HEK293 (cell line): ENCODE measurements at regions not wholly inside any gene's neighbourhood (a gene's known extent, or its start where the extent isn't known, plus 50 kb on each side); places are given as distances from the start of the nearest gene placed in this dataset.

Experiments
- CTCF ChIA-PET: fragments of 350-600 bp; formaldehyde crosslinking; extraction: SDS; loops from one replicate; lab custom pipeline; 2021; ENCODE audit warnings: antibody characterized with exemption; lab: Yijun Ruan, JAX
- POLR2A ChIA-PET: fragments of 300-600 bp; formaldehyde crosslinking; extraction: SDS; loops from one replicate; lab custom pipeline; 2020; ENCODE audit warnings: antibody characterized with exemption, inconsistent platforms; lab: Yijun Ruan, JAX
- H3K27ac ChIP-seq: fragments of 200-500 bp; sonication (Bioruptor generic); 2 replicates; pipeline ENCODE4 v1.5.1; 2014; ENCODE audit warnings: low read depth, low read length, control low read depth, inconsistent platforms; ENCODE audit errors: extremely low read depth
- H3K36me3 ChIP-seq, 2 experiments: fragments of 200-500 bp in 1 of 2; sonication (Bioruptor generic) in 1 of 2; 1 replicate in 1 of 2; 2 replicates in 1 of 2; pipeline ENCODE4 v1.5.1; 2014 to 2017; ENCODE audit warnings: inconsistent platforms in 2 of 2, low read length in 2 of 2; ENCODE audit not compliant: control insufficient read depth in 2 of 2, insufficient read depth in 1 of 2
- H3K4me1 ChIP-seq: fragments of 200-500 bp; sonication (Bioruptor generic); 2 replicates; pipeline ENCODE4 v1.5.1; 2014; ENCODE audit warnings: mild to moderate bottlenecking, low read length, inconsistent platforms; ENCODE audit not compliant: control insufficient read depth, insufficient read depth
- H3K4me3 ChIP-seq: 2 replicates; pipeline ENCODE4 v1.5.1; 2011; ENCODE audit warnings: low read depth, mild to moderate bottlenecking, control low read depth, low read length, moderate library complexity
- H3K9me3 ChIP-seq: fragments of 200-500 bp; sonication (Bioruptor generic); 2 replicates; pipeline ENCODE4 v1.5.1; 2014; ENCODE audit warnings: low read depth, low read length, inconsistent platforms; ENCODE audit not compliant: control insufficient read depth, insufficient read depth
- GLIS2 ChIP-seq: fragments of 450-650 bp; formaldehyde crosslinking; IDR thresholded peaks from 2 replicates; pipeline ENCODE4 v1.5.1; 2016; ENCODE audit warnings: missing biosample characterization, missing genetic modification characterization
- KLF10 ChIP-seq: fragments of 450-650 bp; IDR thresholded peaks from 2 replicates; pipeline ENCODE4 v1.5.1; 2018; ENCODE audit warnings: missing biosample characterization, mild to moderate bottlenecking, missing genetic modification characterization
- OVOL3 ChIP-seq: fragments of 450-650 bp; formaldehyde crosslinking; IDR thresholded peaks from 2 replicates; pipeline ENCODE4 v1.5.1; 2016; ENCODE audit warnings: missing biosample characterization, missing genetic modification characterization
- ZBTB10 ChIP-seq: fragments of 450-650 bp; formaldehyde crosslinking; IDR thresholded peaks from 2 replicates; pipeline ENCODE4 v1.5.1; 2016; ENCODE audit warnings: missing biosample characterization, missing genetic modification characterization
- ZIC2 ChIP-seq: fragments of 450-650 bp; formaldehyde crosslinking; IDR thresholded peaks from 2 replicates; pipeline ENCODE4 v1.5.1; 2016; ENCODE audit warnings: missing biosample characterization, missing genetic modification characterization
- ZNF155 ChIP-seq: fragments of 450-650 bp; formaldehyde crosslinking; IDR thresholded peaks from 2 replicates; pipeline ENCODE4 v1.5.1; 2016; ENCODE audit warnings: missing biosample characterization, missing genetic modification characterization
- ZNF19 ChIP-seq: fragments of 450-650 bp; formaldehyde crosslinking; IDR thresholded peaks from 2 replicates; pipeline ENCODE4; 2016; ENCODE audit warnings: missing biosample characterization, missing genetic modification characterization, low read depth
- ZNF211 ChIP-seq: fragments of 450-650 bp; formaldehyde crosslinking; IDR thresholded peaks from 2 replicates; pipeline ENCODE4 v1.5.1; 2016; ENCODE audit warnings: low read depth, missing biosample characterization, missing genetic modification characterization
- ZNF350 ChIP-seq: fragments of 450-650 bp; formaldehyde crosslinking; IDR thresholded peaks from 2 replicates; pipeline ENCODE4 v1.5.0; 2017; ENCODE audit warnings: missing biosample characterization, mild to moderate bottlenecking, missing genetic modification characterization
- ZNF398 ChIP-seq: fragments of 450-650 bp; formaldehyde crosslinking; IDR thresholded peaks from 2 replicates; pipeline ENCODE4 v1.5.1; 2017; ENCODE audit warnings: missing biosample characterization, missing genetic modification characterization
- ZNF529 ChIP-seq: fragments of 450-650 bp; formaldehyde crosslinking; IDR thresholded peaks from 2 replicates; pipeline ENCODE4 v1.5.1; 2017; ENCODE audit warnings: missing genetic modification characterization, missing biosample characterization; ENCODE audit not compliant: insufficient replicate concordance
- ZNF530 ChIP-seq: fragments of 450-650 bp; formaldehyde crosslinking; IDR thresholded peaks from 2 replicates; pipeline ENCODE4 v1.5.1; 2016; ENCODE audit warnings: low read depth, missing biosample characterization, missing genetic modification characterization
- ZNF596 ChIP-seq: fragments of 450-650 bp; IDR thresholded peaks from 2 replicates; pipeline ENCODE4 v1.5.0; 2018; ENCODE audit warnings: missing biosample characterization, mild to moderate bottlenecking, missing genetic modification characterization, moderate library complexity
- ZNF670 ChIP-seq: fragments of 450-650 bp; formaldehyde crosslinking; IDR thresholded peaks from 2 replicates; pipeline ENCODE4 v1.5.1; 2016; ENCODE audit warnings: missing biosample characterization, missing genetic modification characterization, low read depth
- ZNF707 ChIP-seq: fragments of 450-650 bp; formaldehyde crosslinking; IDR thresholded peaks from 2 replicates; pipeline ENCODE4 v1.5.1; 2016; ENCODE audit warnings: missing biosample characterization, missing genetic modification characterization
- ZNF777 ChIP-seq: fragments of 450-650 bp; formaldehyde crosslinking; IDR thresholded peaks from 2 replicates; pipeline ENCODE4 v1.5.1; 2017; ENCODE audit warnings: missing biosample characterization, missing genetic modification characterization, borderline replicate concordance
- ZNF843 ChIP-seq: fragments of 450-650 bp; formaldehyde crosslinking; IDR thresholded peaks from 2 replicates; pipeline ENCODE4 v1.5.1; 2016; ENCODE audit warnings: missing biosample characterization, missing genetic modification characterization

GRCh38 chr12:20099395-20100183 is 268.7 kb upstream of the PDE3A start:
- H3K36me3 ChIP-seq, result no peaks in the 10 kb centered on the region
- TF ChIP-seq KLF10 (no peak), ZNF843 (no peak), ZNF707 (tag by site-specific recombination) (no peak), ZNF529 (tag by site-specific recombination) (no peak), ZNF19 (tag by site-specific recombination) (no peak), GLIS2 (tag by site-specific recombination) (no peak), ZBTB10 (tag by site-specific recombination) (no peak), ZNF211 (tag by site-specific recombination) (no peak), ZNF670 (tag by site-specific recombination) (no peak), ZNF777 (no peak), ZNF596 (tag by site-specific recombination) (no peak), ZNF398 (tag by site-specific recombination) (no peak), OVOL3 (tag by site-specific recombination) (no peak)
- no peaks in the 10 kb centered on the region for H3K9me3 ChIP-seq
- H3K4me1 ChIP-seq, result no peaks in the 10 kb centered on the region
- H3K27ac ChIP-seq, result no peak overlapping the region
- POLR2A ChIA-PET, result no interaction called here
- CTCF ChIA-PET, result no interaction called here
- no peak overlapping the region for H3K4me3 ChIP-seq

- H3K4me3 ChIP-seq, result no peak overlapping the region
- H3K36me3 ChIP-seq, result no peaks in the 10 kb centered on the region
- no peak for TF ChIP-seq ZNF777
- no peak for TF ChIP-seq ZNF155 (tag by site-specific recombination)
- TF ChIP-seq, all 188 proteins: peak for 0
- Histone ChIP-seq H3K9me3 (no peaks in the 10 kb centered on the region), H3K27ac (no peak overlapping the region), H3K4me1 (no peaks in the 10 kb centered on the region)
- ChIA-PET POLR2A (no interaction called here), CTCF (no interaction called here)
Measured at GRCh38 chr12:20101046-20101445, 267.3 kb upstream of the PDE3A start.

GRCh38 chr12:20105943-20106342 is 262.4 kb upstream of the PDE3A start:
- TF ChIP-seq ZNF350 (tag by site-specific recombination) (no peak), ZNF530 (tag by site-specific recombination) (no peak), ZIC2 (tag by site-specific recombination) (no peak), ZNF843 (no peak)
- Histone ChIP-seq H3K27ac (no peak overlapping the region), H3K9me3 (no peaks in the 10 kb centered on the region), H3K36me3 (no peaks in the 10 kb centered on the region), H3K4me1 (no peaks in the 10 kb centered on the region), H3K4me3 (no peak overlapping the region)
- CTCF ChIA-PET, result no interaction called here
- POLR2A ChIA-PET, result no interaction called here
